MM.1S (cell line): ENCODE measurements at regions not wholly inside any gene's neighbourhood (a gene's known extent, or its start where the extent isn't known, plus 50 kb on each side); places are given as distances from the start of the nearest gene placed in this dataset.

Source experiments
- EZH2 ChIP-seq: fragments of 300-600 bp; sonication (generic); optimal IDR thresholded peaks from 2 replicates; pipeline ENCODE3; 2017; ENCODE audit warnings: low read depth, mild to moderate bottlenecking, antibody characterized with exemption, low read length, mixed read lengths
- EZH2phosphoT487 ChIP-seq: fragments of 300-600 bp; sonication (generic); IDR thresholded peaks from 2 replicates; pipeline ENCODE4 v1.6.1; 2018; ENCODE audit warnings: antibody characterized with exemption, low read length
- TF ChIP-seq, protein P1 (sequence below): fragments of 300-600 bp; sonication (generic); IDR thresholded peaks from 2 replicates; pipeline ENCODE4 v1.5.1; 2016; ENCODE audit warnings: antibody characterized with exemption, low read length, mixed read lengths

DNA sequence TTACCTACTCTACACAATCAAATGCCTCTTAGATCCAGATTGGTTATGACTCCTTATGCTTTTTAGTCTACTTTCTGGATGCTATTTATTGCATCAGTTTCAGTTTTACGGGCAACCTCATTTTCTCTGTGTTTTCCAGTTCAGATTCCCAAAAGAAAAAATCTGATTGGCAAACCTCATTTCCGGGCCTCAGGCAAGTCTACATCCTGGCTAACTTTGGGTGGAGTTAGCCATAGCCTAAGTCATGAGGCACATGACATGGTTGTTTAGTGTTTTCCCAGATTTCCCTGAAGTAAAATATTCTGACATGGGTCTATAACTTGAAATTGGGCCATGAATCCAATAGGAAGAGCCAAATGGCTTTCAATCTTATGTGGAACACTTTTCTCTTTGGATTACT lies 339.7 kb downstream of the NUAK1 start:
- TF ChIP-seq, protein P1, sequence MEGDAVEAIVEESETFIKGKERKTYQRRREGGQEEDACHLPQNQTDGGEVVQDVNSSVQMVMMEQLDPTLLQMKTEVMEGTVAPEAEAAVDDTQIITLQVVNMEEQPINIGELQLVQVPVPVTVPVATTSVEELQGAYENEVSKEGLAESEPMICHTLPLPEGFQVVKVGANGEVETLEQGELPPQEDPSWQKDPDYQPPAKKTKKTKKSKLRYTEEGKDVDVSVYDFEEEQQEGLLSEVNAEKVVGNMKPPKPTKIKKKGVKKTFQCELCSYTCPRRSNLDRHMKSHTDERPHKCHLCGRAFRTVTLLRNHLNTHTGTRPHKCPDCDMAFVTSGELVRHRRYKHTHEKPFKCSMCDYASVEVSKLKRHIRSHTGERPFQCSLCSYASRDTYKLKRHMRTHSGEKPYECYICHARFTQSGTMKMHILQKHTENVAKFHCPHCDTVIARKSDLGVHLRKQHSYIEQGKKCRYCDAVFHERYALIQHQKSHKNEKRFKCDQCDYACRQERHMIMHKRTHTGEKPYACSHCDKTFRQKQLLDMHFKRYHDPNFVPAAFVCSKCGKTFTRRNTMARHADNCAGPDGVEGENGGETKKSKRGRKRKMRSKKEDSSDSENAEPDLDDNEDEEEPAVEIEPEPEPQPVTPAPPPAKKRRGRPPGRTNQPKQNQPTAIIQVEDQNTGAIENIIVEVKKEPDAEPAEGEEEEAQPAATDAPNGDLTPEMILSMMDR = no peak
- TF ChIP-seq EZH2phosphoT487 (no peak), EZH2 (no peak)
